NCI-H69 (cell line): ENCODE measurements at regions not wholly inside any gene's neighbourhood (a gene's known extent, or its start where the extent isn't known, plus 50 kb on each side); places are given as distances from the start of the nearest gene placed in this dataset.
"Not testable (repeated sequence)": the region's sequence is repeated elsewhere in the genome, so short reads cannot be mapped to it uniquely, and the experiment has no call there.

ENCODE experiments used
- DNase-seq: peaks from one replicate; lab custom pipeline; 2025; lab: John Stamatoyannopoulos, UW

DNA sequence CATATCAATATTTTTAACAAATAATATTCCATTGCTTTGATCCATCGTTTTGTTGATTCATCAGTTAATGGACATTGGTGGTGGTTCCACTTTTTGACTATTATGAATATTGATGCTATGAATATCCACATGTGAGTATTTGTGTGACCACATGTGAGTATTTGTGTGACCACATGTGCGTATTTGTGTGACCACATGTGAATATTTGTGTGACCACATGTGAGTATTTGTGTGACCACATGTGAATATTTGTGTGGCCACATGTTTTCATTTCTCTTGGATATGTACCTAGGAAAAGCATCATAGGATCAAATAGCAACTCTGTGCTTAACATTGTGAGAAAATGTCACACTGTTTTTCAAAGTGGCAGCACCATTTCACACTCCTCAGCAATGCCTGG, 433.6 kb upstream of the FRG1 start:
- no peak for DNase-seq

DNA sequence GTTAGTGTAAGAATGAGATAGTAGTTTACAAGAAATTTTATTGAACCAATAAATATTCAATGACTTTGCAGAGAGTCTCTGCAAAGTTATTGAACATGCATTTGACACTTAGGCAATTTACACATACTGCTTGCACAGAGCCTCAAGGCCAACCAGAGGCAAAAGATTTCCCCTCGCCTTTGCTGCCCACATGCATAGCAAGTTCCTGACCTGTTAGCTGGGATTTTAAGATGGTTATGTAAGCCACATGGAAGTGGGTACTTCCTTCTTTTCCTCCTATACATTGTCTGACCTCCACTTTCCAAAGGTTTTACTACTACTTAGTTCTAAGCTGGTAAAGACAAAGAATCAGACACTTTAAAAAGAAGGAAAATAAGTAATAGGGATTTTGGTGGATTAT, 430.1 kb upstream of the FRG1 start:
- DNase-seq: no peak

DNA sequence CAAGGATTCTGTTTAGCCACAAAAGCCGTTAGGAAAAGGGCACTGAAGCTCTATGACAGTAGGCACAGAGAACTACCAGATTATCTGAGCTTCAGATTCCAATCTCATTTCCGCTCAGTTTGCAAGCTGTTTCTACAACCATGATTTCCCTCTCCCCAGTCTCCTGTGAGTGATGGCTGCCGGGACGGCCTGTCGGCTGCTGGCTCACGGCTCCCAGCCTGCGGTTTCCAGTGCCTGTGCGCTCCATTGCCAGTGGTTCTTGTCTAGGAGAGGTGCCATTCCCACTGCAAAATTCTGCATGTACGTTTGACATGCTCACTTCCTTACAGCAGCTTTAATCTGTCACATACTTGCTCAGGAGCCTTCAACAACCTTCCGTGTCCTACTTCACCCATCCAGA, 429.1 kb upstream of the FRG1 start:
- no peak for DNase-seq

DNA sequence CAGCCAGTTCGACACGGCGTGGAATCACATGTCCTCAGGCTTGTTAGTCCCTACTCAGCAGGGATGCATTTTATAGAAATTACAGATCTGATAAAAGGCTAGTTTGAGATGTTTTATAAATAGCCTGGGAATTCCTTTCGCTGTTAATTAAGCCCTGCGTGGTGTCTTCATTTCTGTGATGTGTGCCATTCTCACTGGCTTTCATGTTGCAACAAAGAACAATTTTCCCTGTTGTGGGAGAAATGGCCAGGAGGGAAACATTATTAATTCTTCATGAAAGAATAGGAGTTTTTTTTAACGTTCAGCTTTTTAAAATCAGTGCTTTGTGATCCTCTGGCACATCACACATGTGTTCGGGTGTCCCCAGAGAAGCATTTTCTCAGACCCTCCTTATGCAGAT, 427.3 kb upstream of the FRG1 start:
- no peak for DNase-seq

DNA sequence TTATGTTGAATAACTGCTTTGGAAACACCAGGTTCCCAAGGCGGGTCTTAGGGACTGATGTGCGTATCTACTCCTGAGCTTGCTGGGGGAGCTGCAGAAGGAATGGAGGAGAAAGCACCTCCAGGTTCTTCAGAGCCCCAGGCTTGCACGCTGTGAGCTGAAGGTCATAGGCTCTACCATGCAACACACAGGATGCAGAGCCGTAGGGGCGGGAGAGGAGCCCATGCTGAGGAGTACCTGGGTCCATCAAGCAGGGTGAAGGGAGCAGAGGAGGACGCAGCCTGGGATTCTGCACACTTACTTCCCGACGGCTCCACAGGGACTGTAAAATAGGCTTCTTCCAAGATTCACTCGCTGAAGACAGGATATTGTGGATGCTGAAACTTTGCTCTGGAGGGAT, 426.5 kb upstream of the FRG1 start:
- no peak for DNase-seq

DNA sequence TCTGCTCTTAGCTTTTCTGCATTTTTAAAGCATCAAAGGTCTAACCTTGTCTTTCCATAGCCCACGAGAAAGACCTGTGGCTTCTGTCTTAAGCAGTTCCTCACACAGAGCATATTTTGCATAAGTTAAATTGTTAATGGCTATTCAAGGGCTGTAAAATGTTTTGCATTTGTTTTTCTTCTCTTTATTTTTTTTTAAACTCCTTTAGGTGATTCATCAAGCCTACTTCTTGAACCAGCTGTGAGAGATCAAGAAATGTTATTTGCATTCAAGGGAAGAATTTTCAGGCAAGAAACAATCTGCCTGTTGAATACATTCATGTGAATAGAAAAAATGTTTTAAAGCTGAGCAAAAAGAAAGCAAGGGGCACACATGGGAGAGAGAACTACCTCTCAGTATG, 423.8 kb upstream of the FRG1 start:
- no peak for DNase-seq

DNA sequence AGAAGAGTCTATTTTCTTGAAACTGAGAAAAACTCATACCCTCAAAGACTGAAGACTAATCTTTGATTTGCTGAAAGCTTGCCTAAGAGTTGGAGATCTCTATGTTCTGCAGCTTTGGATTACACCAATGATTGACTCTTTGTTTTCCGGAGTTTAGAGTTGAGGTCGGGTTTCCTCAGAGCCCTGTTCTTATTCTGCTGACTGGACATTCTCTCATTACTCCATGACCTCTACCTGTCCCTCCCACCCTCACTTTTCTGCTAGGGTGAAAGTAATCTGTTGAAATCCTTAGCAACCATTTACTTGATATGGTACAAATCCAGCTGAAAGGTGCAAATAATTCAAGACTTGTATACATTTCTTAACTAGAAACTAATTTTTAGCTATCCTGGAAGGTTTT, 421.5 kb upstream of the FRG1 start:
- DNase-seq: no peak

DNA sequence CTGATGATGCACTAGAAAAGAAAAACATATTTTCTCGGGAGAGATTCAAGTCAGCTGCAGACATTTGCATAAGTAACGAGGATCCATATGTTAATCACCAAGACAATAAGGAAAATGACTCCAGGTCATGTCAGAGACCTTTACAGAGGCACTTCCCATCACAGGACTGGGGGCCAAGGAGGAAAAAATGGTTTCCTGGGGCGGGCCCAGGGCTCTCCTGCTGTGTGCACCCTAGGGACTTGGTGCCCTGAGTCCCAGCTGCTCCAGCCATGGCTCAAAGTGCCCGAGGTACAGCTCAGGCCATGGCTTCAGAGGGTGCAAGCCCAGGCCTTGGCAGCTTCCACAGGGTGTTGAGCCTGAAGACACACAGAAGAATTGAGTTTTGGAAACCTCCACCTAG, 415.4 kb upstream of the FRG1 start:
- no peak for DNase-seq

DNA sequence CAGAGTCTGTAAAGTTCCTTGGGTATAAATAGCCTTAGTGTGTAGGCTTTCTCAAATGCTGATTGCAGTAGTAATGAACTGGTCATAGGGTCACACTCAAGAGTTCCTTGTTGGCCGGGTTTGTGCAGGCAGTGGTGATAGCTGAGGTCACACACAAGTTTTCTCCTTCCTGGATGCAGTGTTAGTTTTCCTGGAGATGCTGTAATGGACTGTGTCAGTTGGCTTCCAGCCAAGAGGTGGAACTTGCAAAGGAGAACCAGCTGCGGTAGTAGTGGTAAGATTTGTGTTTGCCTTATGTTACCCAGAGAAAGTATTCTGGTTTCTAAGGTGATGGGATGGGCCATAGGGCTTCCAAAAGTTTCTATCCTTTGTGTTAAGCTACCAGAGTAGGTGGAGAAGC, 409.8 kb upstream of the FRG1 start:
- no peak for DNase-seq

DNA sequence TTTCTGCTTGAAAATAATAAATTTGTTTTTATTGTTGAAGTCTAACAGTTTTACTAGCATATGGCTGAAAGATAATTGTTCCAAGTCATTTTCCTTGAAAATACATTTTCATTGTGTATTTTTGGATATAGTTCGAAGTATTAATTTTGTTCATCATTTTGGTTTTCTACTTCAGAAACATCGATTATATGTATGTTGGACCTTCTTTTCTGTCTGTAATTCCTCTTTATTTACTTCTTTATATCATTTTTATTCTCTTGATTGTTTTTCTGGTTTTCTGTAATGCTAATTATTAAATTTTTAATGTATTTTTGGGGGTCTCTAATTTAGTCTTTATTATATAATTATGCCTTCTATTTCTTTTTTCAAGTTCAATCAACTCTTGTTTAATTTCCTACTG, 407.1 kb upstream of the FRG1 start:
- no peak for DNase-seq

DNA sequence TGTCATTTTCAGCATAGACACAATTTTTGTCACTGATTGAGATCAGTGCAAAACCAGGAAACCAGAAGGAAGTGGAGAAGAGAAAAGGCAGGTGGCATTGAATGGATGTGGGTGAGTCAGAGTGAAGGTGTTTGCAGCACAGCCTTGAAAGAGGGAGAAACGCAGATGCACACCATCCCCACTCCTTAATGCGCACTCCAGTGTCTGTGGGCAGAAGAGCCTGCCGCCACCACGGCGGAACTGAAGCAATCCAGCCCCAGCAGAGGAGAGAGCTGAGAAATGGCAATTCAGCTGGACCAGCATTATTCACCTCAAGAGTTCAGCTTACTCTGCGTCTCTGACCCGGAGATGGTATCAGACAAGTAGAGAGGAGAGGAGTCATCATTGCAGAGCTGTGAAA, 393.1 kb upstream of the FRG1 start:
- DNase-seq: no peak

DNA sequence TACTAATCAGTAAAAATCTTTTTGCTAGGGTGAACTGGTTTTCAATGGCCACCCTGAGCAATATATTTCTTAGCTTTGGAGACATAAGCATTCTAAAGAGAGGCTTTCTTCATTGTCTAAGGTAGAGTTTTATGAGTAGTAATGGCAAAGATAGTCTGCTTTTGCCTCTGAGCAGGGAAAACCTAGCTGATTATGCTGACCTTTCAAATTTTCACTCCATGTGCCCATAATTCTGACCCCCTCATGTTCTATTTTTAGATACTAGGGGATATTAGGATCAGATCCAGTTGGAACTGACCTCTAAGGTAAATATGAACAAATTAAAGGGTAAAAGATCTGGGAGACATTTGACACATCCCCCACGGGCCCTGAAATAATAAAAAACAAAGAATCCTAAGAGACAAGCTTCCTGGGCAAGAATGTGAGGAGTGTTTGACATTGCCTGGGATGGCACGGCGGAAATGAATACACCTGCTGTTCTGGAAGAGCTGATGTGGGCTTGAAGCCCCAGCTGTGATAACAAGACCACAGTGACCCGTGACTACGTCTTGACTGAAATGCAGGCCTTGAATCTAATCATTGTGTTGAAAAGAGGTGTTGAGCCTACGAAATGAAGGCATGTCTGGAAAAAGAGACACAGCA, 392.1 kb upstream of the FRG1 start:
- no peak for DNase-seq

DNA sequence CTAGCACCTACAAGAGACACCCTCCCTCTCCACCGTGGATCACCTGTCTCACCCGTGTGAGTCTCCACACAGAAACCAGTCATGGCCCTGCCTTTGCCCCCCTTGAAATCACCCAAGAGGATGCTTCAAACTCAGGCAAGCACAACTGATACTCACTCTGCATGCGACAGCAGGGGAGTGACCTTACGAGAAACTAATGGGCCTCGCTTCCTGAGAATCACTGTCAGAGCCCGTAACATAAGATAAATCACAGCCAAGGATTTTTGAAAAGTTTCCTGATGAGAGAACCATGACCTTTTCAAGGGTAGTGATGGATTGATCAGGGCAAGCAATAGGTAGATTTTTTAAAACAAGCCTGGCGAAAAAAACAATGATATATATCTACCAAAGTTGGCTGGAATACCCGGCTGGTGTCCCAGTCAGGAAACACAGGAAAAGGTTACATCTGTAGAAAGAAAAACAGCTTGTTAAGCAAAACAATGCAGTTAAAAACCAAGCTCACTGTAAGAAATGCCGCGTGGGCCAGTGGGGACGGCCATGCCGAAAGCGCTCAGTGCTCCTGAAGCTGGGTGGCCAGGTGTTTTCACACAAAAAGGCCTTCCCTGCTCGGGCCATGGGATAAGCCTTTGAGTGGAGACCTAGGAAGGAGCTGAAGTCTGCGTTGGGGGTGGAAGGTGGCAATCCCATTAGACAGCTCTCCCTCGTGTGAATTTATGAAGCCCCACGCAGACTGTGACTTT, 388.6 kb upstream of the FRG1 start:
- DNase-seq: not testable (repeated sequence)

DNA sequence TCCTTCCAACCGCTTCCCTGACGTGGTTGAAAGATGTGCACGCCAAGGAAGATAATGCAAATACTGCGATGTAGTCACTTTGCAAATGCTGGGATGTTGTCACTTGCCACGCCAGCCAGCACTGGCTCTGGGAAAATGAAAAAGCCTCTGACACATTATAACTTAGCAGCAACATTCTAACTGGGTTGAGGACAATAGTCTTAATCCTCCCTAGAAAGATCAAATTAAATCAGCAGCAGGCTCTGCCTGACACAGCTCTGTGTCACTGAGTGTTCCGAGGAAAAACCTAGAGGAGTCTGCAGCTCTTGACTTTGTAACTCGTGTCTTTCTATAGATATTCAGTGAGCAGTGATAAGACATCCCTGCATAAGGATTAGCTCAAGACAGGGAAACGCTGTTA, 380.1 kb upstream of the FRG1 start:
- not testable (repeated sequence) for DNase-seq

DNA sequence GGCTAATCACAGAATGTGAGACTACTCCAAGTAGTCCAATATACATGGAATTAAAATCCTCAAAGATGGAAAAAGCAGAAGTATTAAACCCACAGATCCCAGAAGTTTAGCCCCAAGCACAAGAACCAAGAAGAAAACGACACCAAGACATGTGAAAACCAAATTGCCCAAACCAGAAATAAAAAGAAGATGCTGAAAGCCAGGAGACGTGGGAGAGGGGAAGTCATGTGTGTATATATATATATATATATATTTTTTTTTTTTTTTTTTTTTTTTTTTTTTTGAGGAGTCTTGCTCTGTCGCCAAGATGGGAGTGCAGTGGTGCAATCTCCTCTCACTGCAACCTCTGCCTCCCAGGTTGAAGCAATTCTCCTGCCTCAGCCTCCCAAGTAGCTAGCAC, 376.9 kb upstream of the FRG1 start:
- DNase-seq: not testable (repeated sequence)

DNA sequence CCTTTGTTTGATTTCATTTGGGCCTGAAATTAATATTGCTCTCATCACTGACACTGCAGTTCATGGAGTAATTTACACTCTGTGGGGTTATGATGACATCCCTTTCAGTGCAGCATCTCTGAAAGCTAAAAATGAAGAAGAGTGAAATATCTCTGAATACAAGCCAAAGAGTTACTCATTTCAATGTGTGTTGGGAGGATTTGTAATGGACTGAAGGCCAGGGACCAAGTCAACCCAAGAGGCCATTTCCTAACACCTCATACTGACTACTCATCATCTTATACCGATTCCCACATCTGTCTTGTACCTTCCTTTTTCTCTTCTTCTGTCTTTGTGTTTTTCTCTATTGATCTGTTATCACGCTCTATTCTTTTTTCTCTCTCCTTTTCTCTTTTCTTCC, 374.4 kb upstream of the FRG1 start:
- not testable (repeated sequence) for DNase-seq

DNA sequence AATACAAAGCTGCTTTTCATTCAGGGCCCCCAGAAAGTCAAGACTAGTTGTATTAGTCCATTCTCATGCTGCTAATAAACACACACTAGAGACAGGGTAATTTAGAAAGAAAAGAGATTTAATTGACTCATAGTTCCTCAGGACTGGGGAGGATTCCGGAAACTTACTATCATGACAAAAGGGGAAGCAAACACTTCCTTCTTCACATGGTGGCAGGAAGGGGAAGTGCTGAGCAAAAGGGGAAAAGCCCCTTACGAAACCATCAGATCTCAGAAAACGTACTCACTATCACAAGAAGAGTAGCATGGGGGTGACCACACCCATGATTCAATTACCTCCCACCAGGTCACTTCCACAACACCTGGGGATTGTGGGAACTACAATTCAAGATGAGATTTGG, 373.8 kb upstream of the FRG1 start:
- DNase-seq: not testable (repeated sequence)

DNA sequence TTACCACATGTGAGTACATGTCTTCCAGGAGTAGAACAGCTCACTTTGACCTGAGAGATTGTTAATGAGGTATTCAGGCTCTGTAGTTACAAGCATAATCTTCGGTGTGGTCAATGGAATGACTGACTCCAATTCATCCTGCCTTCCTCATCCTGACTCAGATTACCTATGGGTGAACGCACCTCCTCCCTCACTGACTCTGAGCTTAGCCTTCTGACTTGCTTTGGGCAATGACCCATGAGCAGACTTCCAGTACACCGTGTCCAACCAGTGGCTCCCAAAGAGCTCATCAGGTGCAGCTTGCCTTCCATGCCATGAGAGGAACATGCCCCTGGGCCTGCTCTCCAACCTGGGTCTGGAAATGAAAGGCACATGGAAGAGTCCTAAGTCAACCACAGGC, 361.0 kb upstream of the FRG1 start:
- not testable (repeated sequence) for DNase-seq

DNA sequence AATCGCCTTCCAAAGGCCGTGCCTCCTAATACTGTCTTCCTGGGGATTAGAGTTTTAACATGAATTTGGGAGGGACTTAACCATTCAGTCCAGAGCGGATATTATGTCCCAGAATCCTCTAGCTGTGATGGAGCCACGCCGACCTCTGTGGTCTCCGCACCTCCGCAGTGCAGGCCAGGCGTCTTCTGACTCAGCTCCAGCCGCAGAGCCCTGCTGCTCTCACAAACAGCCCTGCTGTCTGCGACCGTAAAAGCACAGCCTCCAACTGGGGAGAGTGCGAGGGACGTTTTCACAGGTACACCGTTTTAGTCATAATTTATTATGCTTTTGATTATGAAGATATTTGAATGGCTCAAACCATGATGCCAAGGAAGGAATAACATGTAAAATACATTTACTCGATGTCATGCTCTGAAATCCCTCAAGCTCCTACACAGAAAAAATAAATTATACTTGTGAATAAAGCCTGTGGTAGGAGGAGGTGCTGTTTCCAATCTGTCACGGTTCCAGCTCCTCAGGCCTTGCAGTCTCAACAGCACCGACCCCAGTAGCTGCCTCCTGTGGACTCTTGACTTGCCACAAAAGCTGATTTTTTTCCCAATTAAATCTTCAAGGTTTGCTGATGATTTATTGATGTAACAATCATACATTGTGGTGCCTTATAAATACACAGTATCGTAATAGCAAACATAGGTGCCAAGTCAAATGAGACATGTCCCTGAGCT, 353.6 kb upstream of the FRG1 start:
- DNase-seq: not testable (repeated sequence)

DNA sequence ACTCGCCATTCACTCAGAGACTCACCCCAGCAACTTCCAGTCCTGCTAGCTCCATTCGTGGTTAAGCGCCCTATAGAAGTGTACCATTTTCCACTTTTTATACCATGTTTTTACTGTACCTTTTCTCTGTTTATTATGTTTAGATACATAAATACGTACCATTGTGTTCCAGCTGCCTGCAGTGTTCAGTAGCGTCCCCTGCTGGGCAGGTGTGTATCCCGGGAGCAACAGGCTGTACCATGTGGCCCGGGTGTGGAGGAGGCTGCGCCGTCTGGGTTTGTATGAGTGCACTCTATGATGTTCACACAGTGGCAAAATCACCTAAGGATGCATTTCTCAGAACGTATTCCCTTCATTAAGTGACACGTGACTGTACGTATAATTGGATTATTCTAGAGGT, 351.5 kb upstream of the FRG1 start:
- not testable (repeated sequence) for DNase-seq

DNA sequence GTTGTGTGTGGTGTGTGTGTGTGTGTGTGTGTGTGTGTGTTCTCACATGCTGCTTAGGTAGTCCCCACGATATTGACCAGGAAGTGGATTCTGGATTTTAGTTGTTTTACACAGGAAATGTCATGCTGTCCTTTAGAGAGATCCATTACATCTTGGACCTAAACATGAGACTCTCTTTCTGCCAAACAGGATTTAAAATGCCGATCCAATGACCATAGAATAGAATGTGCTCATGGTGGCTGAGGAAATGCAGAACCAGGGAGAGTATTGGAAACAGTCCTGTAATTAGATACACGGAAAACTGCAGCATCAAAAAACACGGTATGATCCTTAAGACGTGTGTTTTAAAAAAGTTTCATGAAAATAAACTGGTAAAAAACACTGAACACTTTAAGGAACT, 347.8 kb upstream of the FRG1 start:
- DNase-seq: no peak

DNA sequence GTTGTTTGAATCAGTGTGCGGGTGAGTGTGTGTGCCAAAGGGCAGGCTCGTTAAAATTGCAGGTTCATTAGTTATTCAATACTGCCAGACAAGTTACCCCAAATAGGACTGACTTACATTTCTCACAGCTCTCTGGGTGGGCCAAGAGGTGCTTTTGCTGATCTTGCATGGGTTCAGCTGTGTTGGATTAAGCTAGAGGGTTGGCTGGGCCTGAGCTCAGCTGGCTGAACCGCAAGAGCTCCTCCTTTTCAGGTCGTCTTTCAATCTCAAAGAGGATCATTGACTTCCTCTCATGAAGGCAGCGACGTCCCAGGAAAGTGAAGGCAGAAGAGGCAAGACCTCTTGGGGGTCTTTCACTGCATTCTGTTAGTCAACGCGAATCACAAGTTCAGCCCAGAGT, 343.3 kb upstream of the FRG1 start:
- no peak for DNase-seq

DNA sequence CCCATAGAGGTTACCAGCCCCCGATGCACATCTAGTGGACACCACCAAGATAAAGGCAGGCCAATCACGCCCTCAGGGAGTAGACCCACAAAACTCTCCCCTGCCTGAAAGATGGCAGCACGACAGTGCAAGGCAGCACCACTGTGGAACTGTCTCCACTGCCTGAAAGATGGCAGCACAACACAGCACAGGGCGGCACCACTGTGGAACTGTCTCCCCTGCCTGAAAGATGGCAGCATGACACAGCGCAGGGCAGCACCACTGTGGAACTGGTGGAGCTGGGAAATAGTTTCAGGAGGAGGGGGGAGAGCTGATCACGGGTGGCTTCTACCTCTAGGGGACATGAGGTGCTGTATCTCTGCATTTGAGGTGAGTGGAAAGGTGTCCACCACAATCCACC, 340.4 kb upstream of the FRG1 start:
- DNase-seq: no peak
